HCEC 1CT (cell line): ENCODE measurements at regions not wholly inside any gene's neighbourhood (a gene's known extent, or its start where the extent isn't known, plus 50 kb on each side); places are given as distances from the start of the nearest gene placed in this dataset.

Source experiments
- DNase-seq: peaks from one replicate; pipeline ENCODE4 v3.0.0-alpha.2; 2017

DNA sequence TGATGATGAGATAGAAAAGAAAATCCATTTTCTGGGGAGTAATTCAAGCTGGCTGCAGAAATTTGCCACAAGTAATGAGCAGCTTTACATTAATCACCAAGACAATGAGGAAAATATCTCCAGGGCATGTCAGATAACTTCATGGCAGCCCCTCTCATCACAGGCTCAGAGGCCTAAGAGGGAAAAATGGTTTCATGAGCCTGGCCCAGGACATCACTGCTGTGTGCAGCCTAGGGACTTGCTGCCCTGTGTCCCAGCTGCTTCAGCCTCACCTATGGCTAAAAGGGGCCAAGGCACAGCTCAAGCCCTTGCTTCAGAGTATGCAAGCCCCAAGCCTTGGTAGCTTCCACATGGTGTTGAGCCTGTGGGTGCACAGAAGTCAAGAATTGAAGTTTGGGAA, 161.7 kb downstream of the OPA1 start:
- DNase-seq: no peak

DNA sequence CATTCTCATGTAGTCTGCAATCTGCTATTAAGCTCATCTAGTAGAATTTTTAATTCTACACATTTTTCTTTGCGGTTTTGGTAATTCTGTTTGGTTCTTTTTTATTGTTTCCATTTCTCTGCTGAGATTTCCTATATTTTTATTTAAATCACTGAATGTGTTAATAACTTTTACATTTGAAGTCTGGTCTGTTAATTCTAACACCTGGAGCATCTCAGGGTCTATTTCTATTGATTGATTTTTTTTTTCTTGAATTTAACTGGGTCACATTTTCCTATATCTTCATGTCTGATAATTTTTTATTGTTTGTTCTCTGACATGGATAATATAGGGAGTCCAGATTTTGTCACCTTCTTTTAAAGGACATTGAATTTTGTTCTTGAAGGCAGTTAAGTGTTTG, 163.5 kb downstream of the OPA1 start:
- no peak for DNase-seq

DNA sequence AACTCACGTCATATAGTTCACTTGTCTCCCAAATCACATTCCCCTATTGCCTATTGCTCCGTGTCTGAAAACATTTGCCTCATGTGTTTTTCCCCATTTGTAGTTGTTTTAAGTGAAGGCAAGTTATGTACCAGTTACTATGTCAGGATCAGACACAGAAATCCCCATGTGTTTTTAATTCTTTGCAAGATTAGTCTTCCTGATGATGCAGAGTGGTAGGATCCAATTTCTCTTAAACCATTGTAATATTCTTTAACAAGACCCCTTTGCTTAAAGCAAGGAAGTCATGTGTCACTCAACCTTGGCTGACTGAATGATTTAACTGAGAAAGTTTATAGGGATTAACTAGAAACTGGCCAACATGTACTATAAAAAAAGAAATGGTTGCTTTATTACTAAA, 164.4 kb downstream of the OPA1 start:
- no peak for DNase-seq

DNA sequence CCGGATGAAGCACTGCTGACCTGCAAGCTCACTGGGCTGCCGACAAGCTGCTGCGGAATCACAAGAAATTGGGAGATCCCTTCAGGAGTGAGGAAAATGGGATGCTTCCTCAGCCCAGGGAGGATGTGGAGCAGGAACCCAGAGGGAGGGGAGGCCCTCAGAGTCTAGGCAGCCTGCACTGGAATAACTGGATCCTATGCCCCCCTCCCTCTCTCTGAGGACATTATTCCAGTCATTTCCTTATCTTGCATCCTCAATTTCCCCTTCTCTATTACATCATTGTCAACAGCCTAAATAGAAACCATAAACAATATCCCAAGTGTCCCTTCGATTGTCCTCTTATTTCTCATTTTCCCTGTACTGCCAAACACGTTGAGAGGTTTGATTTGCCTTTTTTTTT, 169.0 kb downstream of the OPA1 start:
- DNase-seq: no peak

- no peak for DNase-seq
These were observed 169.6 kb downstream of the OPA1 start for GRCh38 chr3:193762657-193763056.

DNA sequence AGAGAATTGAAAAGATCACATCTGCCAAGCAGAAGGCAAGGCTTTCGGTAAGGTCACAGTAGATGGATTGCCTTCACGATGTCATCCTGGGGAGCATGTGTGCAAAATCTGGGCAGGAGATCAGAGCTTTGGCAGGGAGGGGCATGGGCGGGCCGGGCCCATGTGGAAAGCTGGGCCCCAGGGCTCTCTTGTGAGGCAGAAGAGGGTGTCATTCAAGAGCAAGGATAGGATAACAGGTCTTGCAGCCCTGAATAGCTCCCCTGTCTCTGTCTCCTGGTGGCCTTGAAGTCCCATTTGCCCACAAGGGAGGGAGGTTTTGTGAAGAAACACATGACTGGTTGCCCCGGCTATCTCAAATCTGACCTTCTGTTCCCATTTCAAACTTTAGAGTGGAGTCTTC, 172.0 kb downstream of the OPA1 start:
- DNase-seq: no peak

DNA sequence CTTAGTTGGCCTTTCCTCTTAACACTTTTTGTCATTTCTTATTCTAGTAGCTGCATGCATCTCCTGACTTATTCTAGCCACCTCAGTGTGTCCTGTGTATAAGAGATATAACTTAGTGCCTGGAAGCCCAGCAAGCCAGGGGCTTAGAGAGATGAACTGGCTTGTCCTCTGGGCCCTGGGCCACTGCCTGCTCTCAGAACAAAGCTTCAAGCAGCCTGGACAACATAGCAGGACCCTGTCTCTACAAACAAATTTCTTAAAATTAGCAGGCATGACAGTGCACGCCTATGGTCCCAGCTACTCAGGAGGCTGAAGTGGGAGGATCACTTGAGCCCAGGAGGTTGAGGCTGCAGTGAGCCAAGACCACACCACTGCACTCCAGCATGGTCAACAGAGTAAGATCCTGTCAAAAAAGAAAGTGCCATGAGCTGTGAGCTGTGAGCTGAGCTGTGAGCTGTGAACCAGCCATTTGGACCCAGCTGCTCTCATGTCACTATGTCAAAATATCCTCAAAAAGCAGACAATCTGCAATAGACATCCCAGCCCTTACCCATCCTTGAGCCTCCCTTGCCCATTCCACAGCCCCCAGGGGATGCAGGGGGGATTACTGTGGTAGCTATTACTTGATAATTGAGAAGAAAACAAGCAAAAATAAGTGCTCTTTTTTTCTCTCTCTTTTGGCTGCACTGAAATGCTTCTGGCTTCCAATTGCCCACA, 174.5 kb downstream of the OPA1 start:
- no peak for DNase-seq

DNA sequence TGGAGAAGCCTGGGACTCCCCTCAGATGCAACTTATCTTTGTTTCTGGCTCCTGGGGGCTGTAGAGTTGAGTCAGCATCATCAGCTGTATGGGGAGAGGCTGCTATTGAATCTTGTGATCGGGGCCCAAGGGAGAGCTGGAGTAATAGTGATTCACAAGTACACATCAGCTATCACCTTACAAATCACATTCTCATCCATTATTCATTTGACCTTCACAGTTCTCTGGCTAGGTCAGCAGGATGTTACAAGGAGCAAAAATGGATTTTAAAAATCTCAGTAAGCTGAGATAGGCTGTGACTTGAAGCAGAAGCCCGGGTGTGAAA, 175.0 kb downstream of the OPA1 start:
- DNase-seq: peak; percentile 69

DNA sequence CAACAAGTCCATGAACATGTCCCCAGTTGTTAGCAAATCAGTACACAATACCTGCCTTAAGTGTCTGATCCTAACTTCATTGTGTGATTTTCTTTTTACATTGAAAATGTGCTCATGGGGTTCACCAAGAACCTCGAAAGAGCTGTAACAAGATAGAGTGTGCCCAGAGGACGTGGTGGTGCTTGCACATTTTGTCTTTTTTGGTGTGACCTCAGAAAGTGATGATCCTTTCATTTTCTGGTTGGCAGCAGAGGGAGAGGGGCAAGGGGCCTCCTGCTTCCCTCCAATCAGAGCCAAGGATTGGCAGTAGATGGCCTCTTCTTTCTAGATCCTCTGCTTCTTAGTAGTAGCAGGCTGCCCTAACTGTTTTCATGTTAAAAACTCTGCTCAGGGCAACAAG, 176.4 kb downstream of the OPA1 start:
- no peak for DNase-seq

GRCh38 chr3:193771011-193771652, 178.1 kb downstream of the OPA1 start:
- DNase-seq: no peak

DNA sequence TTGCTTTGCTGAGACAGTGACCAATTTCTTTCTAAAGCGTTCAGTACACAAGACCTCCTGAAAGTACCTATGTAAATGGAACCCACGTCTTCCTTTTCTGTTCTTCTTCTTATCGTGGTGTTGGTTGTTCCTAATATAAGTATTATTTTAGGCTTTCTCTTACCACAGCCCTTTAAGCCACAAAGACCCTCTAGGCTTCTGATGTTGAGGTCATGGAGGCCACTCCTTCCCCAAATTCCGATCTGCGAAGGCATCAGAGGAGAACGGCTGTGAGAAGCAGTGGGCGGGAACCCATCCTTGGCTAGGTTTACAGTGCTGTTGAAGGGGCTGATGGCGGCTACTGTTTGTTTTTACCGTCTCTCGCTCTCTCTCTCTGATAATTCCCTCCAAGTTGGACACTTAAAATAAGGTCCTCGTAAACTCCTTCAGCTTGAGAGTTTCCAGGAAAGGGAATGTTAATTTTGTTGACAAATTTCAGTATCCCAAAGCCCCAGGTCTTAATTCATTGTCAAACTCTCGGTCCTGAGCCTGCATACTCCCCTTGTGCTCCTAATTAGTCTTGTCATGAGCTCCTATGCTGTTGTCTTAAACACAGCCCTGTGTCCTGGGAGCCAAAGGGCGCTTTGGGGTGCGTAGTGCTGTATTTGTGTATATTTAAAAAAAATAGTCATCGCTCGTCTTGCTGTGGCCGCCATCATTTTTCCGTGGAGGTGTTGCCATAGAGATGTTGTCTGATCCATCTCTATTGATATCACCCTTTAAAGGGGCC, 178.8 kb downstream of the OPA1 start:
- no peak for DNase-seq

- DNase-seq: no peak
These were observed 179.4 kb downstream of the OPA1 start for GRCh38 chr3:193772422-193772763.

GRCh38 chr3:193773266-193774220, 180.5 kb downstream of the OPA1 start:
- DNase-seq: no peak

GRCh38 chr3:193774272-193774915, 181.4 kb downstream of the OPA1 start:
- no peak for DNase-seq

DNA sequence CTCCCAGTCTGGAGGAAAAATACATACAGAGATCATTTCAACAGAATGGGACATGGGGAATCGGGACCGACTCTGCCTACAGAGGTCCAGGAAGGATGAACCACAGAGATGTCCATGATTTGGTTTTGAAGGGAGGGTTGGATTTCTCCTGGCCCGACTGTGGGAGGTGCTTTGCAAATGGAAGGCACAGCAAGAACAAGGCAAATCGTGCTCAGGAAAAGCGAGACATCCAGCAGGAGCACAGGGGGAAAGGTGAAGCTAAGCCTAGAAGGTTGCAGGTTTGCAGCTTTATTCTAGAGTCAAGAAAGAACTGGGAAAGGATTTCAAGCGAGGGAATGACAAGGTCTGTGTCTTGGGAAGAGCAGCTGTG, 181.9 kb downstream of the OPA1 start:
- DNase-seq: no peak

- DNase-seq: no peak
These were observed 182.5 kb downstream of the OPA1 start for GRCh38 chr3:193775421-193776077.

DNA sequence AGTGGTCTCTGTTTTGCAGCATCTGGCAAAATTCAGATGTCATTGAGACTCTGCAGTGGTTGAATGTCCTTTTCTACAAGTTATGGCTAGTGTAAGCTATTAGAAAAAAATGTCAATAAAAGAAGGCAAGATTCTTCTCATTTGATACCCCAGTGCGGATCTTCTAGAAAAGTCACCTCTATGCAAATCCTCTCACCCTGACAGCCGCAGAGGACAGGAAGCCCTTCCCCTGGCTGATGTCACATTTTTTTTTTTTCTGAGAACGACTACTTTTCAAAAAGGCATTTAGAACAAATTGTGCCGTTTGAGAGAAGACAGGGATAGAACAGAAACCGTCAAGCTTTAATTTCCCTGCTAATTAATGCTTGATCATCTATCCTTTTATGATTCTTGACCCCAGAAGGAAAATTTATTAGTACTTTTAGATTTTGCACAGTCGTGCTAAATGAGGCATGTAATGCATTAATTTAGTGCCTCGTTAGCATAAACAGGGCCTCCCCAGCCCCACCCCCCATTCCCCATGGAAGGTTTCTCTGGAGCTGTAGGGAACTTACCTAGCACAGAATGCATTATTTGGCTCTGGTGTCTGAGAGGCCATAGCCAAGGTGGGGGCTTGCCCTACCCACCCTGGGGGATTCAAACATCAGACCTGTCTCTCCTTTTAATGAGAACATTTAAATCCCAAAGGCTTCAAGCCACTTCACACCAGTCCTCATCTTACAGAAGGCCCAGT, 183.8 kb downstream of the OPA1 start:
- no peak for DNase-seq

- no peak for DNase-seq
These were observed 184.5 kb downstream of the OPA1 start for GRCh38 chr3:193777524-193777923.

DNA sequence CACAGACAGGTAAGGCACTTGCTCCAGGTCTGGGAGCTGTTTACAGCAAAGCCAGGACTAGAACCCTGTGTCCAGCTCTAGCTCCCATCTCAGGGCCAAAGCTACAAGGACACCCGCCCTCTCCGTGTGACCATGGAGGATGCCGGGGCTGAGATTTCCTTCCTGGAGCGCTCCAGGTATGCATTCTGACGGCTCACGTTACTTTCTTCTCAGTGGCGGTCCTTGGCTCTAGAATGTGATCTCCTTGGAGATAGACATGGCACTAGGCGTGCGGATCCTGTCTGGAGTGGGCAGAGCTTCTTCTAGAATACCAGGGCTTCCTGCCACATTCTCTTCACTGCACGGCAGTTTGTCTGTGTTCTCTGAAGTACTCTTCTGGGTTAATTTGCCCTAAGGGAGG, 185.7 kb downstream of the OPA1 start:
- DNase-seq: no peak

GRCh38 chr3:193779933-193780332, 186.9 kb downstream of the OPA1 start:
- no peak for DNase-seq

GRCh38 chr3:193780397-193780796, 187.4 kb downstream of the OPA1 start:
- DNase-seq: no peak
